ENCODE measurements at regions not wholly inside any gene's neighbourhood (a gene's known extent, or its start where the extent isn't known, plus 50 kb on each side); places are given as distances from the start of the nearest gene placed in this dataset.
"Not testable (repeated sequence)": the region's sequence is repeated elsewhere in the genome, so short reads cannot be mapped to it uniquely, and the experiment has no call there.

DNA sequence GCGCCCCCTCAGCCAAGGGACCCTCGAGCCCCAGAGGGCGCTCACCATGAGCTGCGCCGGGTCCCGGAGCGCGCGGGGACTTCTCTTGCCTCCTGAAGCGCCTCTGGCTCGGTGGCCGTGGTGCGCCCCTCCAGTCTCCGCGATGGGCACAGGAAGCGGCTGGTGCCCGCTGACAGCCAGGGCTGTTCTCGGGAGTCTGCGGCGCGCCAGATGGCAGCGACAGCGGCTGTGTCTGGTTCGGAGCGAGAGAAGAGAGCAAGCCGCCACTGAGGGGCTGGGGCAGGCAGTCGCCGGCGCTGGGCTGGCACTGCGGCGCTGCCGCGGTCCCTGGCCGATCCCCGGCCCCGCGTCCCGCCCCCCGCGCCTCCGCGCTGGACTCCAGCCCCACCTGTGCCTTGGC is 920.2 kb downstream of the RPIA start:
- 81% methylated on average over 40 of the region's 42 CpGs for WGBS
- peaks cover 42% of the 10 kb centered on the region for H3K27me3 ChIP-seq (ENCODE audit: insufficient read depth, low read length)
- not testable (repeated sequence) for H3K36me3 ChIP-seq (ENCODE audit: insufficient read depth, low read length); H3K27ac ChIP-seq (ENCODE audit: low read depth, low read length); H3K4me1 ChIP-seq (ENCODE audit: insufficient read depth, low read length); H3K9ac ChIP-seq (ENCODE audit: low read depth, low read length); H3K9me3 ChIP-seq (ENCODE audit: insufficient read depth, low read depth, low read length)
- H3K4me3 ChIP-seq (ENCODE audit: low read length): peak overlapping the region; percentile 37; the same call in 1 of the 2 replicates

DNA sequence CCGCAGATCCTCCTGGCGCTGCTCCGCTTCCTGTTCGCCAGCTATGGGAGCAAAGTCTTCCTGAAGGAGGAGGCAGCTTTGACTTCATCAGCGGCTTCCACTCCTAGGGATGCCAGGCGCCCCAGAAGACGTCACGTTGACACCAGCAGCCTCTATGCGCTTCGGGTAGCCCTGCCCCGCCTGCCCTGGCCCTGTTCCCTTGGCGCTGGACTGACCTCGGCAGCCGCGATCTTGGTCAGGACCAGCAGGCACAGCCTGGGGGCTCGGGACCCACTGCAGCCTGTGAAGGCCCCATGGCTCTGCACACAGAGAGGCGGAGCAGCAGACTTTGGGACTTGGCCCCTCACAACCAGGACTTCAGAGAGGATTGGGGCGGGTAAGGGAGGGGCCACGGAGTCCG is 957.8 kb downstream of the RPIA start:
- not testable (repeated sequence) for H3K27me3 ChIP-seq (ENCODE audit: insufficient read depth, low read length); H3K27ac ChIP-seq (ENCODE audit: low read depth, low read length); H3K36me3 ChIP-seq (ENCODE audit: insufficient read depth, low read length); H3K9me3 ChIP-seq (ENCODE audit: insufficient read depth, low read depth, low read length); H3K4me1 ChIP-seq (ENCODE audit: insufficient read depth, low read length); H3K9ac ChIP-seq (ENCODE audit: low read depth, low read length); H3K4me3 ChIP-seq (ENCODE audit: low read length)
- 77% methylated on average over 8 of the region's 20 CpGs for WGBS

GRCh38 chr2:89679254-89679653 is 987.8 kb downstream of the RPIA start:
- H3K4me3 ChIP-seq (ENCODE audit: low read length); H3K4me1 ChIP-seq (ENCODE audit: insufficient read depth, low read length); H3K36me3 ChIP-seq (ENCODE audit: insufficient read depth, low read length); H3K9ac ChIP-seq (ENCODE audit: low read depth, low read length); H3K27ac ChIP-seq (ENCODE audit: low read depth, low read length): not testable (repeated sequence)
- peaks cover 35% of the 10 kb centered on the region for H3K9me3 ChIP-seq (ENCODE audit: insufficient read depth, low read depth, low read length)
- H3K27me3 ChIP-seq (ENCODE audit: insufficient read depth, low read length): peaks cover 11% of the 10 kb centered on the region
- WGBS: 84% methylated on average over 3 of the region's 4 CpGs

Measured in HUES64 (cell line).